Keratinocyte (primary cell): ENCODE measurements at regions not wholly inside any gene's neighbourhood (a gene's known extent, or its start where the extent isn't known, plus 50 kb on each side); places are given as distances from the start of the nearest gene placed in this dataset.

ENCODE experiments used
- DNase-seq: peaks from one replicate; pipeline ENCODE4 v3.0.0-alpha.2; 2011; ENCODE audit warnings: low read depth, missing footprints, low spot score
- FAIRE-seq: peaks from 2 replicates; lab custom pipeline; 2011; peaks lifted over from hg19 to GRCh38; lab: Jason Lieb, UNC
- H2AFZ ChIP-seq: 2 replicates; pipeline ENCODE4 v1.6.0; 2012; ENCODE audit warnings: low read length, control low read depth, inconsistent platforms; ENCODE audit not compliant: control insufficient read depth
- H3K27ac ChIP-seq: 2 replicates; pipeline ENCODE4 v1.5.1; 2011; ENCODE audit warnings: low read length; ENCODE audit not compliant: control insufficient read depth, insufficient read depth
- H3K27me3 ChIP-seq: 3 replicates; pipeline ENCODE4 v1.6.0; 2011; ENCODE audit warnings: low read length; ENCODE audit not compliant: control insufficient read depth, insufficient read depth; ENCODE audit errors: extremely low read depth
- H3K36me3 ChIP-seq, 2 experiments: 2 replicates in 1 of 2; 3 replicates in 1 of 2; pipeline ENCODE4 v1.5.1; 2011; ENCODE audit warnings: low read length in 2 of 2, mild to moderate bottlenecking in 1 of 2; ENCODE audit not compliant: control insufficient read depth in 2 of 2, insufficient read depth in 2 of 2; ENCODE audit errors: extremely low read depth in 1 of 2
- H3K4me1 ChIP-seq: 3 replicates; pipeline ENCODE4 v1.5.1; 2011; ENCODE audit warnings: low read length; ENCODE audit not compliant: control insufficient read depth, insufficient read depth; ENCODE audit errors: extremely low read depth
- H3K4me2 ChIP-seq: 3 replicates; pipeline ENCODE4 v1.6.0; 2011; ENCODE audit warnings: low read depth, low read length; ENCODE audit not compliant: control insufficient read depth, insufficient read depth; ENCODE audit errors: extremely low read depth
- H3K4me3 ChIP-seq, 3 experiments: fragments of 200-600 bp in 1 of 3; sonication (generic) in 1 of 3; 2 replicates in 2 of 3; 3 replicates in 1 of 3; pipeline ENCODE4 v1.5.1; 2011 to 2016; ENCODE audit warnings: low read length in 3 of 3, mild to moderate bottlenecking in 3 of 3, control low read depth in 2 of 3, inconsistent platforms in 1 of 3, low read depth in 1 of 3, mixed read lengths in 1 of 3, mixed run types in 1 of 3, moderate library complexity in 1 of 3; ENCODE audit not compliant: control insufficient read depth in 2 of 3, insufficient read depth in 2 of 3; ENCODE audit errors: extremely low read depth in 1 of 3
- H3K79me2 ChIP-seq: 2 replicates; pipeline ENCODE4 v1.6.0; 2012; ENCODE audit warnings: low read length; ENCODE audit not compliant: control insufficient read depth, insufficient read depth
- H3K9ac ChIP-seq: 3 replicates; pipeline ENCODE4 v1.6.0; 2011; ENCODE audit warnings: low read length; ENCODE audit not compliant: control insufficient read depth, insufficient read depth; ENCODE audit errors: extremely low read depth
- H3K9me1 ChIP-seq: 3 replicates; pipeline ENCODE4 v1.6.0; 2011; ENCODE audit warnings: low read length; ENCODE audit not compliant: control insufficient read depth, insufficient read depth; ENCODE audit errors: extremely low read depth
- H3K9me3 ChIP-seq: 2 replicates; pipeline ENCODE4 v1.5.1; 2012; ENCODE audit warnings: low read depth, low read length; ENCODE audit not compliant: control insufficient read depth
- H4K20me1 ChIP-seq: 3 replicates; pipeline ENCODE4 v1.6.0; 2011; ENCODE audit warnings: low read length; ENCODE audit not compliant: control insufficient read depth, insufficient read depth; ENCODE audit errors: extremely low read depth
- EZH2 ChIP-seq: IDR thresholded peaks from one replicate; pipeline ENCODE4 v1.6.1; 2012; ENCODE audit warnings: inconsistent platforms, mild to moderate bottlenecking, low read length, moderate library complexity
- dilution Hi-C: fragments of 300-500 bp; cut with MboI; formaldehyde crosslinking; loops from one replicate; pipeline ENCODE4 v1.7.0; 2020; ENCODE audit warnings: low sequenced_read_pairs; ENCODE audit not compliant: extremely low pct_ligation_motif_present
- TF ChIP-seq, protein P1 (sequence below), 3 experiments: IDR thresholded peaks in 1 of 3; conservative IDR thresholded peaks in 1 of 3; optimal IDR thresholded peaks in 1 of 3; 2 replicates in 2 of 3; 3 replicates in 1 of 3; pipeline versions ENCODE3 to v1.5.1; 2011; ENCODE audit warnings: low read length in 3 of 3, mild to moderate bottlenecking in 3 of 3, moderate library complexity in 2 of 3, control low read depth in 1 of 3, inconsistent platforms in 1 of 3; ENCODE audit not compliant: insufficient read depth in 2 of 3; ENCODE audit errors: extremely low read depth in 1 of 3

DNA sequence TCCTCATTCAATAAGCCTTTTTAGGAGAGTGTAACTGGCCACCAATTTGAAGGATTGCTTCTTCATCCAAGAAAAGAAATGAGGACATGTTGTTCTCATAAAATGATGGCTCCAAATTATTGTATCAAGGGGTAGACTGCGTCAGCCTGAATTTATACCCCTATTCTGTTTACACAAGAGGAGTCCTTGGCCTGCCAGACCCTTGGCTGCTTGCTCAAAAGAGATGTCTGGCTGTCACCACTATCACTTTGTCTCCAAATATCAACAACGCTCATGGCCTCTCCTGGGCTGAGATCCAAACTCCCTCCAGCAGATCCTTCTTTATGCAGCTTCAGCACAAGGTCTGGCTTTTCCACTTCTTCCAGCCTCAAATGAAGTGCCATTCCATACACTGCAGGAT lies 127.9 kb downstream of the OR13H1 start:
- FAIRE-seq, result no peak

DNA sequence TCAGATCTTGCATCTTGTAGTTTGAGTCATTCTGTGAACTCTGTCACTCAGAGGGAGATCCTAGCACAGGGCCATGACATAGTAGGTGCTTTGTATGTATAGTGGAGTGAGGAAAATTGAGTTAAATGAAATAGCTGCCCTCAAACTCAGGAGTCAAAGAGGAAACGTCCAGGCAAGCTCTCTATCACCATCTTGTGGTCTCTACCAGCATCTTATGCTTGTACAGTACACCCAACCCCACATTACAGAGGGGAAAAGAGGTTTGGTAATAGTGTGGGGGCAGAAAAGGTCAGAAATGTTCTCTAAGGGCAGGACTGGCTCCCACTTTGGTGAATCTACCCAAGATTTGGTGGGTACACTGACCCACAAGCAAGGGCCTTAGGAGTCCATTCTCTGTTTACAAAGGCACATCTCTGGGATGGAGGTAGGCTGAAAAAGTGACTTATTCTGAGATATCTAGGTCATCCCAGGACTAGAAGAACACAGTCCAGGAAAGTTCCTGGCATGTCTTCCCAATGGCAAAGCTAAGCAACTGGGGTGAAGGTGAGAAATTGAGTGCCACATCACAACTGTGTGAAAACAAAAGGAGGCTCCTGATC lies 131.8 kb downstream of the OR13H1 start:
- dilution Hi-C loops, result no loop called here
- Histone ChIP-seq H2AFZ (no peak overlapping the region), H3K4me2 (no peak overlapping the region), H3K9me3 (no peaks in the 10 kb centered on the region), H4K20me1 (no peaks in the 10 kb centered on the region), H3K27ac (no peak overlapping the region), H3K36me3 (no peaks in the 10 kb centered on the region), H3K9ac (no peak overlapping the region), H3K27me3 (no peaks in the 10 kb centered on the region), H3K9me1 (no peaks in the 10 kb centered on the region), H3K4me1 (no peaks in the 10 kb centered on the region), H3K79me2 (no peaks in the 10 kb centered on the region), H3K4me3 (no peak overlapping the region)
- DNase-seq (no peak), FAIRE-seq (no peak)
- TF ChIP-seq EZH2, result no peak
- TF ChIP-seq, protein P1, sequence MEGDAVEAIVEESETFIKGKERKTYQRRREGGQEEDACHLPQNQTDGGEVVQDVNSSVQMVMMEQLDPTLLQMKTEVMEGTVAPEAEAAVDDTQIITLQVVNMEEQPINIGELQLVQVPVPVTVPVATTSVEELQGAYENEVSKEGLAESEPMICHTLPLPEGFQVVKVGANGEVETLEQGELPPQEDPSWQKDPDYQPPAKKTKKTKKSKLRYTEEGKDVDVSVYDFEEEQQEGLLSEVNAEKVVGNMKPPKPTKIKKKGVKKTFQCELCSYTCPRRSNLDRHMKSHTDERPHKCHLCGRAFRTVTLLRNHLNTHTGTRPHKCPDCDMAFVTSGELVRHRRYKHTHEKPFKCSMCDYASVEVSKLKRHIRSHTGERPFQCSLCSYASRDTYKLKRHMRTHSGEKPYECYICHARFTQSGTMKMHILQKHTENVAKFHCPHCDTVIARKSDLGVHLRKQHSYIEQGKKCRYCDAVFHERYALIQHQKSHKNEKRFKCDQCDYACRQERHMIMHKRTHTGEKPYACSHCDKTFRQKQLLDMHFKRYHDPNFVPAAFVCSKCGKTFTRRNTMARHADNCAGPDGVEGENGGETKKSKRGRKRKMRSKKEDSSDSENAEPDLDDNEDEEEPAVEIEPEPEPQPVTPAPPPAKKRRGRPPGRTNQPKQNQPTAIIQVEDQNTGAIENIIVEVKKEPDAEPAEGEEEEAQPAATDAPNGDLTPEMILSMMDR (optimal IDR thresholded peaks at IDR 0.05 in 1 of 3, IDR thresholded peaks at IDR 0.05 in 1 of 3, conservative IDR thresholded peaks at IDR 0.05 in 1 of 3; ENCODE audit: extremely low read depth in 1 of 3, insufficient read depth in 2 of 3, low read length in 3 of 3), result peak; percentile 57 to 83 (median 61)

More for the DNA sequence above, 127.9 kb downstream of the OR13H1 start:
- H3K4me1 ChIP-seq, result no peaks in the 10 kb centered on the region
- H3K9me3 ChIP-seq, result no peaks in the 10 kb centered on the region
- no peak for DNase-seq
- H3K4me3 ChIP-seq, result no peak overlapping the region
- no peak overlapping the region for H3K9ac ChIP-seq
- H3K27ac ChIP-seq, result no peak overlapping the region
- TF ChIP-seq, protein P1 (optimal IDR thresholded peaks at IDR 0.05 in 1 of 3, IDR thresholded peaks at IDR 0.05 in 1 of 3, conservative IDR thresholded peaks at IDR 0.05 in 1 of 3; ENCODE audit: extremely low read depth in 1 of 3, insufficient read depth in 2 of 3, low read length in 3 of 3), result no peak
- TF ChIP-seq EZH2, result no peak
- no peaks in the 10 kb centered on the region for H3K27me3 ChIP-seq
- H3K9me1 ChIP-seq, result no peaks in the 10 kb centered on the region
- H2AFZ ChIP-seq, result no peak overlapping the region
- dilution Hi-C loops, result no loop called here
- H3K79me2 ChIP-seq, result no peaks in the 10 kb centered on the region
- no peaks in the 10 kb centered on the region for H4K20me1 ChIP-seq
- H3K36me3 ChIP-seq, result no peaks in the 10 kb centered on the region
- no peak overlapping the region for H3K4me2 ChIP-seq
